ENCODE measurements at regions not wholly inside any gene's neighbourhood (a gene's known extent, or its start where the extent isn't known, plus 50 kb on each side); places are given as distances from the start of the nearest gene placed in this dataset.

DNA sequence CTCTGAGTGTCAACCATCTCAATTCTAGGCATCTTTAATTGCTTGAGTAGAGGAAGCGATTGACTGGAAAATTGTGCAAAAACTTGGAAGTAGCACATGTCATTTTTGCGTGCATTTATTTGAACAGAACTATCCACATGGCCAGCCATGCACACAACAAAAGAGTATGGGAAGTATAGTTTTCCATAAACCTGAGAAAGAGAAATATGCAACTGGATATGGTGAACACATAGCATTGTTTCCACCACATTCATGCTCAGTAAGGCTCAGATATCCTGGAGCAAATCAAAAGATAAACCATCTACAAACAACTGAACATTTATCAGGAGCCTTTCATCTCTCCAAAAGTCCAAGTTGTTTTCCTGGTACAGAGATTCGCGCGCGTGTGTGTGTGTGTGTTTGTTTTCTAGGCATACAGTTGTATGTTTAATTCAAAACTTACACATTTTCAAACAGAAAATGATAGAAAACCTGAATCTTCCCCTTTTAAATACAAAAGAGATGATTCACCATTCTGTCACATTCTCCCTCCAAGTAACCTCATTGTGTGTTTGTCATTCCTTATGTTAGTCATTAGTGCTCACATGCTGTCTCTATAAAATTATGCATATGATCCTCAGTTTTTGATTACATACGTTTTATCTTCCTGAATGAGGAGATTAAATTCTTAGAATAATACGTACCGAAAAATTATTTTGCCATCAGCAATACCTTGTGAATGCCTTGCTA is 780.4 kb upstream of the NRXN1 start:
- TF ChIP-seq, protein P1, sequence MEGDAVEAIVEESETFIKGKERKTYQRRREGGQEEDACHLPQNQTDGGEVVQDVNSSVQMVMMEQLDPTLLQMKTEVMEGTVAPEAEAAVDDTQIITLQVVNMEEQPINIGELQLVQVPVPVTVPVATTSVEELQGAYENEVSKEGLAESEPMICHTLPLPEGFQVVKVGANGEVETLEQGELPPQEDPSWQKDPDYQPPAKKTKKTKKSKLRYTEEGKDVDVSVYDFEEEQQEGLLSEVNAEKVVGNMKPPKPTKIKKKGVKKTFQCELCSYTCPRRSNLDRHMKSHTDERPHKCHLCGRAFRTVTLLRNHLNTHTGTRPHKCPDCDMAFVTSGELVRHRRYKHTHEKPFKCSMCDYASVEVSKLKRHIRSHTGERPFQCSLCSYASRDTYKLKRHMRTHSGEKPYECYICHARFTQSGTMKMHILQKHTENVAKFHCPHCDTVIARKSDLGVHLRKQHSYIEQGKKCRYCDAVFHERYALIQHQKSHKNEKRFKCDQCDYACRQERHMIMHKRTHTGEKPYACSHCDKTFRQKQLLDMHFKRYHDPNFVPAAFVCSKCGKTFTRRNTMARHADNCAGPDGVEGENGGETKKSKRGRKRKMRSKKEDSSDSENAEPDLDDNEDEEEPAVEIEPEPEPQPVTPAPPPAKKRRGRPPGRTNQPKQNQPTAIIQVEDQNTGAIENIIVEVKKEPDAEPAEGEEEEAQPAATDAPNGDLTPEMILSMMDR (IDR thresholded peaks at IDR 0.05): no peak
- TF ChIP-seq POLR2A (IDR thresholded peaks at IDR 0.05) (no peak), EP300 (IDR thresholded peaks at IDR 0.05) (no peak)
